Nephron progenitor cell (in vitro differentiated cells): ENCODE measurements at regions not wholly inside any gene's neighbourhood (a gene's known extent, or its start where the extent isn't known, plus 50 kb on each side); places are given as distances from the start of the nearest gene placed in this dataset.
"Not testable (repeated sequence)": the region's sequence is repeated elsewhere in the genome, so short reads cannot be mapped to it uniquely, and the experiment has no call there.

Experiments used
- DNase-seq: peaks from one replicate; pipeline ENCODE4 v3.0.0; 2021
- H3K27ac Mint-ChIP-seq: 2 replicates; pipeline ENCODE4 v1.8.0; 2021; ENCODE audit warnings: mild to moderate bottlenecking, moderate library complexity, mixed read lengths
- H3K27me3 Mint-ChIP-seq: 2 replicates; pipeline ENCODE4 v1.8.0; 2021; ENCODE audit warnings: mild to moderate bottlenecking, low read depth, mixed read lengths; ENCODE audit not compliant: poor library complexity
- H3K36me3 Mint-ChIP-seq: 2 replicates; pipeline ENCODE4 v1.8.0; 2021; ENCODE audit warnings: low read depth, mixed read lengths
- H3K4me1 Mint-ChIP-seq: 2 replicates; pipeline ENCODE4 v1.8.0; 2021; ENCODE audit warnings: mixed read lengths
- H3K4me3 Mint-ChIP-seq: 2 replicates; pipeline ENCODE4 v1.8.0; 2021; ENCODE audit warnings: mild to moderate bottlenecking, moderate library complexity, mixed read lengths
- H3K9me3 Mint-ChIP-seq: 2 replicates; pipeline ENCODE4 v1.8.0; 2021; ENCODE audit warnings: mild to moderate bottlenecking, moderate library complexity, mixed read lengths
- CTCF ChIP-seq: fragments of 200-600 bp; sonication (generic); IDR thresholded peaks from 2 replicates; pipeline ENCODE4 v1.5.0; 2021; ENCODE audit warnings: antibody characterized with exemption

- Mint-ChIP-seq H3K36me3 (no peaks in the 10 kb centered on the region), H3K4me3 (no peak overlapping the region), H3K9me3 (no peaks in the 10 kb centered on the region), H3K27me3 (no peaks in the 10 kb centered on the region), H3K4me1 (no peaks in the 10 kb centered on the region), H3K27ac (no peak overlapping the region)
- no peak for DNase-seq
- no peak for TF ChIP-seq CTCF
These were observed 212.7 kb upstream of the KCND2 start for GRCh38 chr7:120060281-120060680.

- Mint-ChIP-seq H3K27ac (no peak overlapping the region), H3K9me3 (no peaks in the 10 kb centered on the region), H3K27me3 (no peaks in the 10 kb centered on the region), H3K36me3 (no peaks in the 10 kb centered on the region), H3K4me1 (no peaks in the 10 kb centered on the region), H3K4me3 (no peak overlapping the region)
- no peak for DNase-seq
- TF ChIP-seq CTCF = no peak
These were observed 212.1 kb upstream of the KCND2 start for GRCh38 chr7:120060875-120061274.

GRCh38 chr7:120064565-120064964 lies 208.4 kb upstream of the KCND2 start:
- Mint-ChIP-seq H3K27me3 (no peaks in the 10 kb centered on the region), H3K9me3 (peaks cover 35% of the 10 kb centered on the region), H3K4me3 (no peak overlapping the region), H3K27ac (no peak overlapping the region), H3K4me1 (no peaks in the 10 kb centered on the region), H3K36me3 (peaks cover 12% of the 10 kb centered on the region)
- no peak for TF ChIP-seq CTCF
- DNase-seq = no peak

GRCh38 chr7:120066898-120067297 lies 206.1 kb upstream of the KCND2 start:
- H3K27me3 Mint-ChIP-seq = not testable (repeated sequence)

GRCh38 chr7:120070201-120070600 lies 202.8 kb upstream of the KCND2 start:
- Mint-ChIP-seq H3K27me3 (peaks cover 4% of the 10 kb centered on the region), H3K4me3 (no peak overlapping the region), H3K36me3 (peaks cover 12% of the 10 kb centered on the region), H3K27ac (no peak overlapping the region), H3K4me1 (no peaks in the 10 kb centered on the region), H3K9me3 (peaks cover 37% of the 10 kb centered on the region)
- no peak for DNase-seq
- TF ChIP-seq CTCF = no peak

More at GRCh38 chr7:120066898-120067297, 206.1 kb upstream of the KCND2 start:
- DNase-seq, H3K27ac Mint-ChIP-seq, H3K4me3 Mint-ChIP-seq, H3K4me1 Mint-ChIP-seq: not testable (repeated sequence)
- Mint-ChIP-seq H3K9me3 (peaks cover 37% of the 10 kb centered on the region), H3K36me3 (peaks cover 12% of the 10 kb centered on the region)

- Mint-ChIP-seq H3K27me3 (peaks cover 4% of the 10 kb centered on the region), H3K9me3 (no peaks in the 10 kb centered on the region), H3K36me3 (no peaks in the 10 kb centered on the region), H3K27ac (no peak overlapping the region), H3K4me3 (no peak overlapping the region), H3K4me1 (peaks cover 5% of the 10 kb centered on the region)
- no peak for TF ChIP-seq CTCF
- no peak for DNase-seq
These were observed 195.2 kb upstream of the KCND2 start for GRCh38 chr7:120077777-120078176.
